ENCODE measurements at regions not wholly inside any gene's neighbourhood (a gene's known extent, or its start where the extent isn't known, plus 50 kb on each side); places are given as distances from the start of the nearest gene placed in this dataset.

DNA sequence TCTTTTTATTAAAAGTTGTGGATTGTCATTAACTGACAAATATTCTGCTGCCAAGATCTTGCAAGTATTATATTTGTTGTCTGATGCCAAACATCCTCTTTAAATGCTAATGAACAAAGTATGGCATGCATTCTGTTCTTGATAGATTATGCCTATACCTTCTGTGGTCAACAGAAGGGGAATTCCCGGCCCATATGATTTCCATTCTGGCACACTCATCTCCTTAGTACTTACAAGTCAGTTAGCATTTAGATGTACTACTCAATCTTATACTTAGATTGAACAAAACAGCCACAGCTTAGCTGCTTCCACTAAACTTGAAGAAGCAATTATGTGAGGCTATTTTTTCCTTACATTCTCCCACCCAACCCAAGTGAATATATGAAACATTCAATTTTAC lies 246.1 kb upstream of the DACH1 start:
- Histone ChIP-seq H3K27me3 (no peaks in the 10 kb centered on the region), H3K36me3 (no peaks in the 10 kb centered on the region), H3K4me3 (no peak overlapping the region), H3K27ac (no peak overlapping the region), H3K4me1 (ENCODE audit: insufficient read depth) (no peaks in the 10 kb centered on the region), H3K9me3 (no peaks in the 10 kb centered on the region)
- intact Hi-C loops (cut with DNase I): no loop called here
- DNase-seq: no peak
- 79 to 89% (median 83%) methylated on average over 1 of the region's 1 CpG for WGBS, 3 donors
- TF ChIP-seq, protein P1, sequence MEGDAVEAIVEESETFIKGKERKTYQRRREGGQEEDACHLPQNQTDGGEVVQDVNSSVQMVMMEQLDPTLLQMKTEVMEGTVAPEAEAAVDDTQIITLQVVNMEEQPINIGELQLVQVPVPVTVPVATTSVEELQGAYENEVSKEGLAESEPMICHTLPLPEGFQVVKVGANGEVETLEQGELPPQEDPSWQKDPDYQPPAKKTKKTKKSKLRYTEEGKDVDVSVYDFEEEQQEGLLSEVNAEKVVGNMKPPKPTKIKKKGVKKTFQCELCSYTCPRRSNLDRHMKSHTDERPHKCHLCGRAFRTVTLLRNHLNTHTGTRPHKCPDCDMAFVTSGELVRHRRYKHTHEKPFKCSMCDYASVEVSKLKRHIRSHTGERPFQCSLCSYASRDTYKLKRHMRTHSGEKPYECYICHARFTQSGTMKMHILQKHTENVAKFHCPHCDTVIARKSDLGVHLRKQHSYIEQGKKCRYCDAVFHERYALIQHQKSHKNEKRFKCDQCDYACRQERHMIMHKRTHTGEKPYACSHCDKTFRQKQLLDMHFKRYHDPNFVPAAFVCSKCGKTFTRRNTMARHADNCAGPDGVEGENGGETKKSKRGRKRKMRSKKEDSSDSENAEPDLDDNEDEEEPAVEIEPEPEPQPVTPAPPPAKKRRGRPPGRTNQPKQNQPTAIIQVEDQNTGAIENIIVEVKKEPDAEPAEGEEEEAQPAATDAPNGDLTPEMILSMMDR (IDR thresholded peaks at IDR 0.05): no peak
- no peak for TF ChIP-seq POLR2A (IDR thresholded peaks at IDR 0.05)

DNA sequence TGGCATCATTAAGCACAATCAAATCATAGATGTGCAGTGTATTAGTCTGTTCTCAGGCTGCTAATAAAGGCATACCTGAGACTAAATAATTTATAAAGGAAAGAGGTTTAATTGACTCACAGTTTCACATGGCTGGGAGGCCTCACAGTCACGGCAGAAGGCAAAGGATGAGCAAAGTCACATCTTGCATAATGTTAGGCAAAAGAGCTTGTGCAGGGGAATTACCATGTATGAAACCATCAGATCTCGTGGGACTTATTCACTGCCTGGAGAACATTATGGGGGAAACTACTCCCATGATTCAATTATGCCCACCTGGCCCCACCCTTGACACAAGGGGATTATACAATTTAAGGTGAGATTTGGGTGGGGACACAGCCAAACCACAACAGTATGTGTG lies 245.2 kb upstream of the DACH1 start:
- Histone ChIP-seq H3K27ac (no peak overlapping the region), H3K36me3 (no peaks in the 10 kb centered on the region), H3K4me1 (ENCODE audit: insufficient read depth) (no peaks in the 10 kb centered on the region), H3K27me3 (no peaks in the 10 kb centered on the region), H3K4me3 (no peak overlapping the region), H3K9me3 (no peaks in the 10 kb centered on the region)
- intact Hi-C loops (cut with DNase I): no loop called here
- no peak for DNase-seq
- TF ChIP-seq, protein P1 (IDR thresholded peaks at IDR 0.05): no peak
- TF ChIP-seq POLR2A (IDR thresholded peaks at IDR 0.05) (no peak), EP300 (IDR thresholded peaks at IDR 0.05) (no peak)
- 88 to 91% (median 89%) methylated on average over 2 of the region's 2 CpGs for WGBS, 3 donors

DNA sequence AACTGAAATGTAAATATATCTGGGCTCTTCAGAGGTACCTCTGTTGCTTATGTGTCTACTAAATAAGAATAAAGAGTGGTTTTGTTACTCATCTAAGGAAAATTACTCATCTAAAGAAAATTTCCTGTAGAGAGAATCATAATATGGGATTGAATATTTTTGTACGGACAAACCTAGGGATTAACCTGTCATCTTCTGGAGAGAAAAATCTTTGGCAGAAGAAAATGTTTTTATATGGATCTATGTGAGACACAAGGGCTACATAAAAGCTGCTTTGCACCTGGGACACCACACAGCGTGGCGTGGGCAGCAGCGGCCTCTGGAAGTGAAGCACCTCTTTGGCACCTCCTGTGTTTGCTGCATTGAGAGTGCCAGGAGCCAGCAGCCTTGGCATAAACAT lies 242.9 kb upstream of the DACH1 start:
- TF ChIP-seq, protein P1 (IDR thresholded peaks at IDR 0.05): no peak
- TF ChIP-seq POLR2A (IDR thresholded peaks at IDR 0.05): no peak
- TF ChIP-seq EP300 (IDR thresholded peaks at IDR 0.05): no peak
- Histone ChIP-seq H3K27ac (no peak overlapping the region), H3K4me3 (no peak overlapping the region), H3K27me3 (no peaks in the 10 kb centered on the region), H3K36me3 (no peaks in the 10 kb centered on the region), H3K9me3 (no peaks in the 10 kb centered on the region), H3K4me1 (ENCODE audit: insufficient read depth) (no peaks in the 10 kb centered on the region)
- WGBS, 3 donors: 84% methylated on average over 4 of the region's 4 CpGs
- DNase-seq: no peak
- intact Hi-C loops (cut with DNase I): no loop called here

DNA sequence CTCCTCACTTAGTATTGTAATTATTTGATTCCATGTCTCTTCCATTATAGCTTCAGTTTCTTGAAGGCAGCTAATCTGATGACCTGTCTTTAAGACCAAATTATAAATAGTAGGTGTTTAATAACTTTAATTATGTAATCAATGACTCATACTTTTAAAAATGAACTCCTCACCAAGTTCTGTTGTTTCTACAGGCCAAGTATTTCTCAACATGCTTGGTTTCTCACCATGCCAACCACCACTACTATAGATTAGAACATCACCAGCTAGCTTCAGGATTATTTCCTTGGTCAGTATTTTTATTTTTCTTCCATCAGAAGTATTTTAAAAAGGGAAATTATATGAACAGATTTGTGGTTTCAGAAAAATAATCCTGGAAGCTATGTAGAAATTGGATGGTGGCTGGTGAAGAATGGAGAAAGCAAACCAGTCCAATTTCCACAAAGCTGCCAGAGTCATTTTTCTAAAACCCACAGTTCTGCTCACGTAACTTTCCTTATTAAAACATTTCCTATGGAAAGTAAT lies 237.7 kb upstream of the DACH1 start:
- H3K36me3 ChIP-seq: no peaks in the 10 kb centered on the region
- H3K27me3 ChIP-seq: no peaks in the 10 kb centered on the region
- WGBS, 3 donors: 45 to 87% (median 51%) methylated on average over 1 of the region's 1 CpG
- no peak overlapping the region for H3K27ac ChIP-seq
- intact Hi-C loops (cut with DNase I): no loop called here
- H3K9me3 ChIP-seq: no peaks in the 10 kb centered on the region
- H3K4me3 ChIP-seq: no peak overlapping the region
- H3K4me1 ChIP-seq (ENCODE audit: insufficient read depth): no peaks in the 10 kb centered on the region
- DNase-seq: no peak
- no peak for TF ChIP-seq POLR2A (IDR thresholded peaks at IDR 0.05)
- no peak for TF ChIP-seq EP300 (IDR thresholded peaks at IDR 0.05)
- TF ChIP-seq, protein P1 (IDR thresholded peaks at IDR 0.05): no peak

Data from ovary (tissue), 7 donors.